Kidney glomerular epithelial cell (primary cell): ENCODE measurements at regions not wholly inside any gene's neighbourhood (a gene's known extent, or its start where the extent isn't known, plus 50 kb on each side); places are given as distances from the start of the nearest gene placed in this dataset.
A peak's percentile ranks its signal among the peaks of the same experiment; 100 is the strongest.
"Not testable (repeated sequence)": the region's sequence is repeated elsewhere in the genome, so short reads cannot be mapped to it uniquely, and the experiment has no call there.

Experiments
- DNase-seq: peaks from one replicate; lab custom pipeline; 2025; lab: John Stamatoyannopoulos, UW

- DNase-seq = no peak
Measured at GRCh38 chr7:39758234-39758970, 135.0 kb downstream of the RALA start.

GRCh38 chr7:39761449-39761848, 138.1 kb downstream of the RALA start:
- DNase-seq = no peak

- not testable (repeated sequence) for DNase-seq
Measured at GRCh38 chr7:39762466-39762865, 139.1 kb downstream of the RALA start.

- not testable (repeated sequence) for DNase-seq
Measured at GRCh38 chr7:39762881-39763280, 139.5 kb downstream of the RALA start.

- not testable (repeated sequence) for DNase-seq
Measured at GRCh38 chr7:39765833-39766232, 142.5 kb downstream of the RALA start.

GRCh38 chr7:39768439-39768838, 145.1 kb downstream of the RALA start:
- peak; percentile 36 for DNase-seq

GRCh38 chr7:39774341-39774851, 151.0 kb downstream of the RALA start:
- not testable (repeated sequence) for DNase-seq

GRCh38 chr7:39781557-39781956, 158.2 kb downstream of the RALA start:
- DNase-seq = not testable (repeated sequence)

GRCh38 chr7:39786440-39786839, 163.1 kb downstream of the RALA start:
- not testable (repeated sequence) for DNase-seq

- DNase-seq = not testable (repeated sequence)
Measured at GRCh38 chr7:39791035-39791434, 159.0 kb upstream of the CDK13 start.

- not testable (repeated sequence) for DNase-seq
Measured at GRCh38 chr7:39791911-39792310, 158.1 kb upstream of the CDK13 start.

- not testable (repeated sequence) for DNase-seq
Measured at GRCh38 chr7:39793026-39793425, 157.0 kb upstream of the CDK13 start.

- not testable (repeated sequence) for DNase-seq
Measured at GRCh38 chr7:39793851-39794250, 156.2 kb upstream of the CDK13 start.

- DNase-seq = not testable (repeated sequence)
Measured at GRCh38 chr7:39796947-39797346, 153.1 kb upstream of the CDK13 start.

GRCh38 chr7:39798077-39798476, 152.0 kb upstream of the CDK13 start:
- DNase-seq = not testable (repeated sequence)

- DNase-seq = no peak
Measured at GRCh38 chr7:39808796-39809481, 141.1 kb upstream of the CDK13 start.

- no peak for DNase-seq
Measured at GRCh38 chr7:39810204-39810642, 139.8 kb upstream of the CDK13 start.

GRCh38 chr7:39810710-39811109, 139.3 kb upstream of the CDK13 start:
- no peak for DNase-seq

- DNase-seq = no peak
Measured at GRCh38 chr7:39811161-39811614, 138.9 kb upstream of the CDK13 start.

- DNase-seq = no peak
Measured at GRCh38 chr7:39816462-39817060, 133.5 kb upstream of the CDK13 start.

GRCh38 chr7:39819514-39819913, 130.5 kb upstream of the CDK13 start:
- no peak for DNase-seq

- DNase-seq = no peak
Measured at GRCh38 chr7:39824456-39825200, 125.4 kb upstream of the CDK13 start.
